ENCODE measurements at regions not wholly inside any gene's neighbourhood (a gene's known extent, or its start where the extent isn't known, plus 50 kb on each side); places are given as distances from the start of the nearest gene placed in this dataset.

GRCh38 chr6:14946753-14947152 is 299.1 kb upstream of the JARID2 start:
- TF ChIP-seq, protein P1, sequence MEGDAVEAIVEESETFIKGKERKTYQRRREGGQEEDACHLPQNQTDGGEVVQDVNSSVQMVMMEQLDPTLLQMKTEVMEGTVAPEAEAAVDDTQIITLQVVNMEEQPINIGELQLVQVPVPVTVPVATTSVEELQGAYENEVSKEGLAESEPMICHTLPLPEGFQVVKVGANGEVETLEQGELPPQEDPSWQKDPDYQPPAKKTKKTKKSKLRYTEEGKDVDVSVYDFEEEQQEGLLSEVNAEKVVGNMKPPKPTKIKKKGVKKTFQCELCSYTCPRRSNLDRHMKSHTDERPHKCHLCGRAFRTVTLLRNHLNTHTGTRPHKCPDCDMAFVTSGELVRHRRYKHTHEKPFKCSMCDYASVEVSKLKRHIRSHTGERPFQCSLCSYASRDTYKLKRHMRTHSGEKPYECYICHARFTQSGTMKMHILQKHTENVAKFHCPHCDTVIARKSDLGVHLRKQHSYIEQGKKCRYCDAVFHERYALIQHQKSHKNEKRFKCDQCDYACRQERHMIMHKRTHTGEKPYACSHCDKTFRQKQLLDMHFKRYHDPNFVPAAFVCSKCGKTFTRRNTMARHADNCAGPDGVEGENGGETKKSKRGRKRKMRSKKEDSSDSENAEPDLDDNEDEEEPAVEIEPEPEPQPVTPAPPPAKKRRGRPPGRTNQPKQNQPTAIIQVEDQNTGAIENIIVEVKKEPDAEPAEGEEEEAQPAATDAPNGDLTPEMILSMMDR (IDR thresholded peaks at IDR 0.05): no peak
- TF ChIP-seq EP300 (IDR thresholded peaks at IDR 0.05): no peak
